ENCODE measurements at regions not wholly inside any gene's neighbourhood (a gene's known extent, or its start where the extent isn't known, plus 50 kb on each side); places are given as distances from the start of the nearest gene placed in this dataset.

GRCh38 chr6:170008294-170008785, 256.9 kb downstream of the ERMARD start:
- no peak for TF ChIP-seq CTCF (IDR thresholded peaks at IDR 0.05; ENCODE audit: low read depth, low read length)
- Histone ChIP-seq H3K27ac (ENCODE audit: low read depth, low read length) (no peak overlapping the region), H3K4me3 (ENCODE audit: low read depth, low read length) (no peak overlapping the region), H3K27me3 (ENCODE audit: control insufficient read depth, insufficient read depth, low read length) (no peaks in the 10 kb centered on the region), H3K9me3 (ENCODE audit: control insufficient read depth, insufficient read depth, low read length) (peaks cover 55% of the 10 kb centered on the region)
- DNase-seq (ENCODE audit: low read depth, low spot score), result no peak
- ChIA-PET CTCF (no interaction called here), POLR2A (no interaction called here)

- Histone ChIP-seq H3K4me3 (ENCODE audit: low read depth, low read length) (no peak overlapping the region), H3K27ac (ENCODE audit: low read depth, low read length) (no peak overlapping the region), H3K9me3 (ENCODE audit: control insufficient read depth, insufficient read depth, low read length) (peaks cover 61% of the 10 kb centered on the region), H3K27me3 (ENCODE audit: control insufficient read depth, insufficient read depth, low read length) (no peaks in the 10 kb centered on the region)
- no peak for DNase-seq (ENCODE audit: low read depth, low spot score)
- ChIA-PET POLR2A (no interaction called here), CTCF (no interaction called here)
- no peak for TF ChIP-seq CTCF (IDR thresholded peaks at IDR 0.05; ENCODE audit: low read depth, low read length)
Observed at GRCh38 chr6:170007468-170008293, 256.3 kb downstream of the ERMARD start.

- no peak for DNase-seq (ENCODE audit: low read depth, low spot score)
- no peak for TF ChIP-seq CTCF (IDR thresholded peaks at IDR 0.05; ENCODE audit: low read depth, low read length)
- Histone ChIP-seq H3K4me3 (ENCODE audit: low read depth, low read length) (no peak overlapping the region), H3K9me3 (ENCODE audit: control insufficient read depth, insufficient read depth, low read length) (peaks cover 61% of the 10 kb centered on the region), H3K27ac (ENCODE audit: low read depth, low read length) (no peak overlapping the region), H3K27me3 (ENCODE audit: control insufficient read depth, insufficient read depth, low read length) (no peaks in the 10 kb centered on the region)
- CTCF ChIA-PET, result no interaction called here
- POLR2A ChIA-PET, result no interaction called here
Observed at GRCh38 chr6:170006900-170007467, 255.6 kb downstream of the ERMARD start.

GRCh38 chr6:170006071-170006899, 254.9 kb downstream of the ERMARD start:
- POLR2A ChIA-PET, result no interaction called here
- H3K4me3 ChIP-seq (ENCODE audit: low read depth, low read length), result no peak overlapping the region
- H3K9me3 ChIP-seq (ENCODE audit: control insufficient read depth, insufficient read depth, low read length), result peaks cover 62% of the 10 kb centered on the region
- no peak for DNase-seq (ENCODE audit: low read depth, low spot score)
- CTCF ChIA-PET, result no interaction called here
- TF ChIP-seq CTCF (IDR thresholded peaks at IDR 0.05; ENCODE audit: low read depth, low read length), result no peak
- no peak overlapping the region for H3K27ac ChIP-seq (ENCODE audit: low read depth, low read length)
- no peaks in the 10 kb centered on the region for H3K27me3 ChIP-seq (ENCODE audit: control insufficient read depth, insufficient read depth, low read length)
